ENCODE measurements at regions not wholly inside any gene's neighbourhood (a gene's known extent, or its start where the extent isn't known, plus 50 kb on each side); places are given as distances from the start of the nearest gene placed in this dataset.

DNA sequence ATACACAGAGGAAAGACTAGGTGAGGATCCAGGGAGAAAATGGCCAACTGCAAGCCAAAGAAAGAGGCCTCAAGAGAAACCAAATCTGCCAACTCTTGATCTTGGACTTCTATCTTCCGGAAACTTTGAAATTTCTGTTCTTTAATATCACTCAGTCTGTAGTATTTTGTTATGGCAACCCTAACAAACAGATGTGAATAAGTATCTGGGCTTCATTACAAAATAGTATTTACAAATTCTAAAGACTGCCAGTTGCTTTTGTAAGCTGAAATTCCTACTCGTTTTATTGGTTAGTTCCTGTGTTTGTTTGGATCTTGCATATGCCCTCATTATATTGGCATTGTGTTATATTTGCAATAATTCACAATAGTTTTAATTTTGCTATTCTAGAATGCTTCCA, 143.2 kb upstream of the USP15 start:
- Histone ChIP-seq H3K9me3 (ENCODE audit: control insufficient read depth, insufficient read depth, low read depth, low read length) (no peaks in the 10 kb centered on the region), H4K20me1 (ENCODE audit: control insufficient read depth, extremely low read depth, insufficient read depth, low read length) (no peaks in the 10 kb centered on the region), H3K79me2 (ENCODE audit: control insufficient read depth, insufficient read depth, low read length) (no peaks in the 10 kb centered on the region), H3K4me3 (replicated peaks in 1 of 4; ENCODE audit: control extremely low read depth in 1 of 4, insufficient read depth in 1 of 4, low read depth in 3 of 4, low read length in 4 of 4) (no peak overlapping the region), H3K9ac (ENCODE audit: insufficient read depth, low read length) (no peak overlapping the region), H3K27me3 (ENCODE audit: control insufficient read depth, insufficient read depth, low read length) (no peaks in the 10 kb centered on the region), H3K36me3 (ENCODE audit: control insufficient read depth, insufficient read depth, low read length) (no peaks in the 10 kb centered on the region), H3K4me2 (ENCODE audit: extremely low read depth, insufficient read depth, low read length) (no peak overlapping the region), H3K27ac (ENCODE audit: insufficient read depth, low read length) (no peak overlapping the region), H2AFZ (ENCODE audit: low read length) (no peak overlapping the region), H3K4me1 (ENCODE audit: control insufficient read depth, extremely low read depth, insufficient read depth, low read length) (no peaks in the 10 kb centered on the region)
- no peak for DNase-seq (ENCODE audit: low read depth in 2 of 2)
- TF ChIP-seq EZH2 (IDR thresholded peaks at IDR 0.05; ENCODE audit: low read length, missing control alignments), result no peak
- TF ChIP-seq, protein P1, sequence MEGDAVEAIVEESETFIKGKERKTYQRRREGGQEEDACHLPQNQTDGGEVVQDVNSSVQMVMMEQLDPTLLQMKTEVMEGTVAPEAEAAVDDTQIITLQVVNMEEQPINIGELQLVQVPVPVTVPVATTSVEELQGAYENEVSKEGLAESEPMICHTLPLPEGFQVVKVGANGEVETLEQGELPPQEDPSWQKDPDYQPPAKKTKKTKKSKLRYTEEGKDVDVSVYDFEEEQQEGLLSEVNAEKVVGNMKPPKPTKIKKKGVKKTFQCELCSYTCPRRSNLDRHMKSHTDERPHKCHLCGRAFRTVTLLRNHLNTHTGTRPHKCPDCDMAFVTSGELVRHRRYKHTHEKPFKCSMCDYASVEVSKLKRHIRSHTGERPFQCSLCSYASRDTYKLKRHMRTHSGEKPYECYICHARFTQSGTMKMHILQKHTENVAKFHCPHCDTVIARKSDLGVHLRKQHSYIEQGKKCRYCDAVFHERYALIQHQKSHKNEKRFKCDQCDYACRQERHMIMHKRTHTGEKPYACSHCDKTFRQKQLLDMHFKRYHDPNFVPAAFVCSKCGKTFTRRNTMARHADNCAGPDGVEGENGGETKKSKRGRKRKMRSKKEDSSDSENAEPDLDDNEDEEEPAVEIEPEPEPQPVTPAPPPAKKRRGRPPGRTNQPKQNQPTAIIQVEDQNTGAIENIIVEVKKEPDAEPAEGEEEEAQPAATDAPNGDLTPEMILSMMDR (conservative IDR thresholded peaks at IDR 0.05 in 1 of 2, IDR thresholded peaks at IDR 0.05 in 1 of 2; ENCODE audit: low read depth in 1 of 2, low read length in 2 of 2), result no peak

- H3K79me2 ChIP-seq (ENCODE audit: control insufficient read depth, insufficient read depth, low read length), result no peaks in the 10 kb centered on the region
- H3K4me1 ChIP-seq (ENCODE audit: control insufficient read depth, extremely low read depth, insufficient read depth, low read length), result no peaks in the 10 kb centered on the region
- H3K4me3 ChIP-seq (replicated peaks in 1 of 4; ENCODE audit: control extremely low read depth in 1 of 4, insufficient read depth in 1 of 4, low read depth in 3 of 4, low read length in 4 of 4), result no peak overlapping the region
- H2AFZ ChIP-seq (ENCODE audit: low read length), result no peak overlapping the region
- no peak for TF ChIP-seq EZH2 (IDR thresholded peaks at IDR 0.05; ENCODE audit: low read length, missing control alignments)
- TF ChIP-seq, protein P1 (conservative IDR thresholded peaks at IDR 0.05 in 1 of 2, IDR thresholded peaks at IDR 0.05 in 1 of 2; ENCODE audit: low read depth in 1 of 2, low read length in 2 of 2), result peak; percentile 87 to 89
- no peaks in the 10 kb centered on the region for H3K27me3 ChIP-seq (ENCODE audit: control insufficient read depth, insufficient read depth, low read length)
- H3K27ac ChIP-seq (ENCODE audit: insufficient read depth, low read length), result no peak overlapping the region
- no peaks in the 10 kb centered on the region for H3K9me3 ChIP-seq (ENCODE audit: control insufficient read depth, insufficient read depth, low read depth, low read length)
- no peaks in the 10 kb centered on the region for H3K36me3 ChIP-seq (ENCODE audit: control insufficient read depth, insufficient read depth, low read length)
- DNase-seq (ENCODE audit: low read depth in 2 of 2), result peak; percentile 37 to 63
- H3K9ac ChIP-seq (ENCODE audit: insufficient read depth, low read length), result no peak overlapping the region
- no peaks in the 10 kb centered on the region for H4K20me1 ChIP-seq (ENCODE audit: control insufficient read depth, extremely low read depth, insufficient read depth, low read length)
- no peak overlapping the region for H3K4me2 ChIP-seq (ENCODE audit: extremely low read depth, insufficient read depth, low read length)
Observed at GRCh38 chr12:62123721-62124203, 136.4 kb upstream of the USP15 start.

DNA sequence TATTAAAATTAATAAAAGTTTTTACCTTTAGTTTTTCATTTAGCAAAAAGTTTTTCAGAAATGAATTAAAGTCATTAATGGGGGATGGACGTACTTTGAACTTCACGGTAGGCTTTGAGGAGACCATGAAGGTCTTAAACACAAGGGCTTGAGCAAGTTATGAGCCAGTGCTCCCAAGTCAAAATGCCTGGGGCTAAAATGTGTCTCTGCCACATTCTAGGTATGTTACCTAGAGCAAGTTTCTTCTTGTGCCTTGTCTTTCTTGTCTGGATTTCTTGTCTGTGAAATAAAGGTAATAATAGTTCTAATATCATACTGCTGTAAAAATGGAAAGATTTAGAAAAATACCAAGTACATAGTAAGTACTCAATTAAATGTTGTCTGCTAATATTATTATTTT, 132.7 kb upstream of the USP15 start:
- Histone ChIP-seq H3K4me2 (ENCODE audit: extremely low read depth, insufficient read depth, low read length) (no peak overlapping the region), H3K27me3 (ENCODE audit: control insufficient read depth, insufficient read depth, low read length) (no peaks in the 10 kb centered on the region), H3K4me1 (ENCODE audit: control insufficient read depth, extremely low read depth, insufficient read depth, low read length) (no peaks in the 10 kb centered on the region), H3K36me3 (ENCODE audit: control insufficient read depth, insufficient read depth, low read length) (no peaks in the 10 kb centered on the region), H3K27ac (ENCODE audit: insufficient read depth, low read length) (no peak overlapping the region), H3K4me3 (replicated peaks in 1 of 4; ENCODE audit: control extremely low read depth in 1 of 4, insufficient read depth in 1 of 4, low read depth in 3 of 4, low read length in 4 of 4) (no peak overlapping the region), H3K79me2 (ENCODE audit: control insufficient read depth, insufficient read depth, low read length) (no peaks in the 10 kb centered on the region), H2AFZ (ENCODE audit: low read length) (no peak overlapping the region), H3K9ac (ENCODE audit: insufficient read depth, low read length) (no peak overlapping the region), H3K9me3 (ENCODE audit: control insufficient read depth, insufficient read depth, low read depth, low read length) (no peaks in the 10 kb centered on the region), H4K20me1 (ENCODE audit: control insufficient read depth, extremely low read depth, insufficient read depth, low read length) (no peaks in the 10 kb centered on the region)
- no peak for DNase-seq (ENCODE audit: low read depth in 2 of 2)
- TF ChIP-seq EZH2 (IDR thresholded peaks at IDR 0.05; ENCODE audit: low read length, missing control alignments), result no peak
- TF ChIP-seq, protein P1 (conservative IDR thresholded peaks at IDR 0.05 in 1 of 2, IDR thresholded peaks at IDR 0.05 in 1 of 2; ENCODE audit: low read depth in 1 of 2, low read length in 2 of 2), result no peak

All from fibroblast of lung (primary cell).